ENCODE measurements at regions not wholly inside any gene's neighbourhood (a gene's known extent, or its start where the extent isn't known, plus 50 kb on each side); places are given as distances from the start of the nearest gene placed in this dataset.

GRCh38 chr7:67610897-67611296, 614.3 kb downstream of the TYW1 start:
- no peak overlapping the region for H3K27ac ChIP-seq
- H3K9ac ChIP-seq (ENCODE audit: insufficient read length), result no peak overlapping the region
- TF ChIP-seq EZH2 (IDR thresholded peaks at IDR 0.05), result no peak
- TF ChIP-seq POLR2AphosphoS5 (IDR thresholded peaks at IDR 0.05; ENCODE audit: borderline replicate concordance, low read depth, low read length), result no peak
- no peak for TF ChIP-seq FOXP2 (optimal IDR thresholded peaks at IDR 0.05; ENCODE audit: control extremely low read depth, extremely low read length, insufficient read depth)
- no peaks in the 10 kb centered on the region for H3K9me3 ChIP-seq (ENCODE audit: low read depth, low read length)
- H3K36me3 ChIP-seq (ENCODE audit: insufficient read depth, low read length), result no peaks in the 10 kb centered on the region
- no peak for DNase-seq (ENCODE audit: low read depth, low spot score)
- H3K4me3 ChIP-seq, result no peak overlapping the region

DNA sequence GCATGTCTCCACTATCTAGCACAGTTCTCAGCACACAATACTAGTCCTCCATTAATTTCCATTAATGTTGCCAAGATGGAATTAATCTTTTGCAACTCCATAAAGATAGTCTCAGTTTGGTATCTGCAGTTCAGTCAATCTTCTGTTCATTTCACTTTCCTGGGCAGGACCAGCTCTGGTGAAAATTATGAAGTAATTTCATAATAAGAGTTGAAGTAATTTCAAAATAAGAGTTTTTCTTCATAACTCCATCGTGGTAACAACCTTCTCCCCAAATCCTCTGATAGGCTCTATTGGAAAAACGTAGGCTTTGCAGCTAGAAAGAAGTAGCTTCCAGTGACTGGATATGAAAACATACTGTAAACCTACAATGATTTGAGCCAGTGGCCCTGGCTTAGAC, 618.2 kb downstream of the TYW1 start:
- DNase-seq (ENCODE audit: low read depth, low spot score), result no peak
- Histone ChIP-seq H3K27ac (no peak overlapping the region), H3K4me3 (no peak overlapping the region), H3K9me3 (ENCODE audit: low read depth, low read length) (no peaks in the 10 kb centered on the region), H3K9ac (ENCODE audit: insufficient read length) (no peak overlapping the region), H3K36me3 (ENCODE audit: insufficient read depth, low read length) (no peaks in the 10 kb centered on the region)
- TF ChIP-seq POLR2AphosphoS5 (IDR thresholded peaks at IDR 0.05; ENCODE audit: borderline replicate concordance, low read depth, low read length), result no peak

- H3K4me3 ChIP-seq, result no peak overlapping the region
- DNase-seq (ENCODE audit: low read depth, low spot score), result no peak
- no peaks in the 10 kb centered on the region for H3K36me3 ChIP-seq (ENCODE audit: insufficient read depth, low read length)
- TF ChIP-seq EZH2 (IDR thresholded peaks at IDR 0.05) (no peak), POLR2AphosphoS5 (IDR thresholded peaks at IDR 0.05; ENCODE audit: borderline replicate concordance, low read depth, low read length) (no peak), FOXP2 (optimal IDR thresholded peaks at IDR 0.05; ENCODE audit: control extremely low read depth, extremely low read length, insufficient read depth) (no peak)
- no peak overlapping the region for H3K9ac ChIP-seq (ENCODE audit: insufficient read length)
- no peak overlapping the region for H3K27ac ChIP-seq
- no peaks in the 10 kb centered on the region for H3K9me3 ChIP-seq (ENCODE audit: low read depth, low read length)
These were observed 619.9 kb downstream of the TYW1 start for GRCh38 chr7:67616517-67616916.

GRCh38 chr7:67618556-67619162, 622.0 kb downstream of the TYW1 start:
- H3K9ac ChIP-seq (ENCODE audit: insufficient read length), result no peak overlapping the region
- H3K36me3 ChIP-seq (ENCODE audit: insufficient read depth, low read length), result no peaks in the 10 kb centered on the region
- DNase-seq (ENCODE audit: low read depth, low spot score), result no peak
- no peak for TF ChIP-seq FOXP2 (optimal IDR thresholded peaks at IDR 0.05; ENCODE audit: control extremely low read depth, extremely low read length, insufficient read depth)
- TF ChIP-seq POLR2AphosphoS5 (IDR thresholded peaks at IDR 0.05; ENCODE audit: borderline replicate concordance, low read depth, low read length), result no peak
- no peak for TF ChIP-seq EZH2 (IDR thresholded peaks at IDR 0.05)
- H3K27ac ChIP-seq, result no peak overlapping the region
- H3K9me3 ChIP-seq (ENCODE audit: low read depth, low read length), result no peaks in the 10 kb centered on the region
- H3K4me3 ChIP-seq, result 0 out of 2 replicates have a peak overlapping the region, but pooled peaks have one; percentile 4

DNA sequence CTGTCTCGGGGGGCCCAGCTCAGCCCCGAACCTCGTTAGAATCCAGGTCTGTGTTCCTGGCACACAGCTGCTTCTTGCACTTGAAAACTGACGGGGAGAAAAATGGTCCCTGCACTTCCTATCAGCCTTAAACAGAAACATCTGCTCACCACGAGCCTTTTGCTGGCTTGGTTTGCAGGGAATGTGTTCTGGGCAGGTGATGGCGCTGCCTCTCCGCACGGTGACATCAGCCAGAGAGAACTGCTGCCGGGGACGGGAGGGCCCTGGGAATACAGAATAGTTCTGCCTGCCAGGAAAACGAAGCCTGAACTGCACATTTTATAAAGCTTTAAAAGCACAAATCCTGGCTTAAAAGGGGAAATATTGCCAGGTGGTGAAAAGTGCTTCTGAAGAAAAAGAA, 622.5 kb downstream of the TYW1 start:
- no peaks in the 10 kb centered on the region for H3K9me3 ChIP-seq (ENCODE audit: low read depth, low read length)
- no peak for DNase-seq (ENCODE audit: low read depth, low spot score)
- TF ChIP-seq FOXP2 (optimal IDR thresholded peaks at IDR 0.05; ENCODE audit: control extremely low read depth, extremely low read length, insufficient read depth) (no peak), POLR2AphosphoS5 (IDR thresholded peaks at IDR 0.05; ENCODE audit: borderline replicate concordance, low read depth, low read length) (no peak), EZH2 (IDR thresholded peaks at IDR 0.05) (no peak)
- H3K27ac ChIP-seq, result no peak overlapping the region
- H3K9ac ChIP-seq (ENCODE audit: insufficient read length), result no peak overlapping the region
- 0 out of 2 replicates have a peak overlapping the region, but pooled peaks have one; percentile 4 for H3K4me3 ChIP-seq
- H3K36me3 ChIP-seq (ENCODE audit: insufficient read depth, low read length), result no peaks in the 10 kb centered on the region

DNA sequence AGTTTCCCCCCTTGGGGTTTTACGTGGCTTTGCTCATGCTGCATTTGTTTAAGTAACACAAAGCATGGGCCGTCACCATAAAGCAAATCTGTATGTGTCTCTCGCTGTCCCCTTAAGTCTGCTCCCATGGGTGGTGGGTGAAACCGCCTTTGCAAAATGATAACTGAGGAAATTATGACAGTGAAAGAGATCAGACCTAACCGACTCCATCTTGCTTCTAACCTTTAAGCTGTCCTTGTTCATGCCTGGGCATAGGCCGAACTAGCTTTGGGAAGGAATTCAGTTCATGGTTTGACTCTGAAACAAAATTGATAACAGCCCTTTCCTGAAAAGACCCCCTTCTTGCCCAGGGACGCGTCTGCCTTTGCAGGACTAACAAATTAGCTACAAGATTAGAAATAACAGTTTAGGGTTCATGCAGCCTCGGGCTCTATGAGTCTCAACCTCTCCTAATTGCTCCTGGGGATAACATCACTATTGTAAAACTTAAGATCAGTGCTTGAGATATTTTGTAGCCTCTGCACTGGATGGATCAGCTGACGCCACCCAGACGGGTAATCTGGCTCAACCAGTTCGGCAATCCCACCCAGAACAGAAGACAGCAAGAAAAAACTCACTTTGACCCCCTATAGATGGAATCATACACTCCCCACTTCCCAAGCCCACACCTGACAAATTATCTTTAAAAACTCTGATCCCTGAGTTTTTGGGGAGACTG, 623.7 kb downstream of the TYW1 start:
- TF ChIP-seq FOXP2 (optimal IDR thresholded peaks at IDR 0.05; ENCODE audit: control extremely low read depth, extremely low read length, insufficient read depth), result no peak
- no peak for TF ChIP-seq POLR2AphosphoS5 (IDR thresholded peaks at IDR 0.05; ENCODE audit: borderline replicate concordance, low read depth, low read length)
- no peak for TF ChIP-seq EZH2 (IDR thresholded peaks at IDR 0.05)
- no peak overlapping the region for H3K27ac ChIP-seq
- DNase-seq (ENCODE audit: low read depth, low spot score), result no peak
- H3K36me3 ChIP-seq (ENCODE audit: insufficient read depth, low read length), result no peaks in the 10 kb centered on the region
- H3K9ac ChIP-seq (ENCODE audit: insufficient read length), result no peak overlapping the region
- no peaks in the 10 kb centered on the region for H3K9me3 ChIP-seq (ENCODE audit: low read depth, low read length)
- no peak overlapping the region for H3K4me3 ChIP-seq

- TF ChIP-seq POLR2AphosphoS5 (IDR thresholded peaks at IDR 0.05; ENCODE audit: borderline replicate concordance, low read depth, low read length) (no peak), FOXP2 (optimal IDR thresholded peaks at IDR 0.05; ENCODE audit: control extremely low read depth, extremely low read length, insufficient read depth) (no peak), EZH2 (IDR thresholded peaks at IDR 0.05) (no peak)
- no peak for DNase-seq (ENCODE audit: low read depth, low spot score)
These were observed 625.1 kb downstream of the TYW1 start for GRCh38 chr7:67621704-67622103.

DNA sequence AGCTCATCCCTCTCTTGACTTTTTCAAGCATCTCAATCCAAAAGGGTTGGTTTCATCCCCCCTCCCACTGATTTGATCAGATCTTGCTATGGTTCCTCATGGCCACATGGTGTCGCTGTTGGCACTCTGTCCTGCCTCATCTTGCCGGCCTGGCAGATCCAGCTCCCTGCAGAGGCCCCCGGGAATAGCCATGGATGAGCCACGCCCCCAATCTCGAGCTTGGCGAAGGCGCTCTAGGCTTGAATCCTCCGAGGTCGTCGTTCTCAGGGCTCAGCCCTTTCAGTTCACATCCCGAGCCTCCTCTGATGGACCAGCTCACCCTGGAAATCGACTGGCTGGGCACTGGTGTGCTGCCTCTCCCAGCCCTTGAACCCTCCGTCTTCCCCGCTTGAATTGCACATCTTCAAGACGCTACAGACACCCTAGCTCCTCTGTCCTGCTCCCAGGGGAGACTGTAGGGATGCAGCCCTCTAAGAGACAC, 628.7 kb downstream of the TYW1 start:
- H3K36me3 ChIP-seq (ENCODE audit: insufficient read depth, low read length), result no peaks in the 10 kb centered on the region
- H3K9me3 ChIP-seq (ENCODE audit: low read depth, low read length), result no peaks in the 10 kb centered on the region
- H3K9ac ChIP-seq (ENCODE audit: insufficient read length), result no peak overlapping the region
- no peak overlapping the region for H3K27ac ChIP-seq
- TF ChIP-seq FOXP2 (optimal IDR thresholded peaks at IDR 0.05; ENCODE audit: control extremely low read depth, extremely low read length, insufficient read depth) (no peak), EZH2 (IDR thresholded peaks at IDR 0.05) (no peak), POLR2AphosphoS5 (IDR thresholded peaks at IDR 0.05; ENCODE audit: borderline replicate concordance, low read depth, low read length) (no peak)
- DNase-seq (ENCODE audit: low read depth, low spot score), result peak; percentile 75
- H3K4me3 ChIP-seq, result peak overlapping the region; percentile 73

More at GRCh38 chr7:67621704-67622103, 625.1 kb downstream of the TYW1 start:
- Histone ChIP-seq H3K27ac (no peak overlapping the region), H3K9ac (ENCODE audit: insufficient read length) (no peak overlapping the region), H3K9me3 (ENCODE audit: low read depth, low read length) (no peaks in the 10 kb centered on the region), H3K4me3 (no peak overlapping the region), H3K36me3 (ENCODE audit: insufficient read depth, low read length) (no peaks in the 10 kb centered on the region)
